HCT116 (cell line): ENCODE measurements at regions not wholly inside any gene's neighbourhood (a gene's known extent, or its start where the extent isn't known, plus 50 kb on each side); places are given as distances from the start of the nearest gene placed in this dataset.

ENCODE experiments used
- EZH2 ChIP-seq: fragments of 200-600 bp; sonication (generic); IDR thresholded peaks from 2 replicates; pipeline ENCODE4 v1.6.1; 2017; ENCODE audit warnings: antibody characterized with exemption, mixed run types
- POLR2A ChIP-seq: IDR thresholded peaks from 2 replicates; pipeline ENCODE4 v1.7.0; 2011; ENCODE audit warnings: borderline replicate concordance; ENCODE audit not compliant: insufficient read depth, insufficient read length; ENCODE audit errors: extremely low read depth
- YY1 ChIP-seq: IDR thresholded peaks from 2 replicates; pipeline ENCODE4 v1.6.1; 2011; ENCODE audit warnings: low read length, low read depth, moderate library complexity, mild to moderate bottlenecking; ENCODE audit not compliant: insufficient replicate concordance; ENCODE audit errors: extremely low read depth
- TF ChIP-seq, protein P1 (sequence below), 3 experiments: fragments of 200-600 bp in 1 of 3; sonication (generic) in 1 of 3; IDR thresholded peaks in 2 of 3; conservative IDR thresholded peaks in 1 of 3; 2 replicates each; pipeline ENCODE4 v1.5.1; 2012 to 2017; ENCODE audit warnings: low read depth in 2 of 3, low read length in 2 of 3, antibody characterized with exemption in 1 of 3, borderline replicate concordance in 1 of 3, control low read depth in 1 of 3, mild to moderate bottlenecking in 1 of 3, mixed read lengths in 1 of 3, mixed run types in 1 of 3, moderate library complexity in 1 of 3; ENCODE audit not compliant: insufficient read depth in 1 of 3
- TF ChIP-seq, protein P2 (sequence below): IDR thresholded peaks from 2 replicates; pipeline ENCODE4 v1.6.1; 2012

DNA sequence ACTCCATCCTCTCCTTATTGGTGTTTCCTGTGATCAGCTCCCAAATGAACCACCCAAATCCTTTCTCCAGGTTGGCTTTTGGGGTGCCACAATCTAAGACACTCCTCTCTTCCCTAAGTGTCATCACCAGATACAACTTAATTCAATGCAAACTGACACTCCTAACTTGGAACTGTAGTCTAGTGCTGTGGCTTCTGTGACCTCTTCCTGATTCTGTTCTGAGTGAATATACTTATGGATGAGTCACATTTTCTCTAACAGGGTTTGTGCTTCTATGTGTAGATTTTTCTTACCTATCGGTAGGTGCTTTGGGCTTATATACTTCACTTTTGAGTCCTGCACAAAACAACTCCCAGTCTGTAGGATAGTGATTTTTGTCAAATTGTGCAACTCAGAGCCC, 141.3 kb upstream of the MAOA start:
- TF ChIP-seq POLR2A, result no peak
- TF ChIP-seq, protein P1, sequence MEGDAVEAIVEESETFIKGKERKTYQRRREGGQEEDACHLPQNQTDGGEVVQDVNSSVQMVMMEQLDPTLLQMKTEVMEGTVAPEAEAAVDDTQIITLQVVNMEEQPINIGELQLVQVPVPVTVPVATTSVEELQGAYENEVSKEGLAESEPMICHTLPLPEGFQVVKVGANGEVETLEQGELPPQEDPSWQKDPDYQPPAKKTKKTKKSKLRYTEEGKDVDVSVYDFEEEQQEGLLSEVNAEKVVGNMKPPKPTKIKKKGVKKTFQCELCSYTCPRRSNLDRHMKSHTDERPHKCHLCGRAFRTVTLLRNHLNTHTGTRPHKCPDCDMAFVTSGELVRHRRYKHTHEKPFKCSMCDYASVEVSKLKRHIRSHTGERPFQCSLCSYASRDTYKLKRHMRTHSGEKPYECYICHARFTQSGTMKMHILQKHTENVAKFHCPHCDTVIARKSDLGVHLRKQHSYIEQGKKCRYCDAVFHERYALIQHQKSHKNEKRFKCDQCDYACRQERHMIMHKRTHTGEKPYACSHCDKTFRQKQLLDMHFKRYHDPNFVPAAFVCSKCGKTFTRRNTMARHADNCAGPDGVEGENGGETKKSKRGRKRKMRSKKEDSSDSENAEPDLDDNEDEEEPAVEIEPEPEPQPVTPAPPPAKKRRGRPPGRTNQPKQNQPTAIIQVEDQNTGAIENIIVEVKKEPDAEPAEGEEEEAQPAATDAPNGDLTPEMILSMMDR (IDR thresholded peaks at IDR 0.05 in 2 of 3, conservative IDR thresholded peaks at IDR 0.05 in 1 of 3; ENCODE audit: borderline replicate concordance in 1 of 3, insufficient read depth in 1 of 3, low read depth in 2 of 3, low read length in 2 of 3), result no peak
- TF ChIP-seq EZH2, result no peak
- TF ChIP-seq, protein P2, sequence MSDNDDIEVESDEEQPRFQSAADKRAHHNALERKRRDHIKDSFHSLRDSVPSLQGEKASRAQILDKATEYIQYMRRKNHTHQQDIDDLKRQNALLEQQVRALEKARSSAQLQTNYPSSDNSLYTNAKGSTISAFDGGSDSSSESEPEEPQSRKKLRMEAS, result no peak
- TF ChIP-seq YY1, result no peak
